Cardiac septum (tissue), 1 donor: ENCODE measurements at regions not wholly inside any gene's neighbourhood (a gene's known extent, or its start where the extent isn't known, plus 50 kb on each side); places are given as distances from the start of the nearest gene placed in this dataset.
"Not testable (repeated sequence)": the region's sequence is repeated elsewhere in the genome, so short reads cannot be mapped to it uniquely, and the experiment has no call there.

ENCODE experiments used
- DNase-seq: peaks from one replicate; pipeline ENCODE4 v3.0.0-alpha.2; 2020; ENCODE audit warnings: low spot score
- intact Hi-C: fragments of 100-400 bp; cut with DNase I; formaldehyde crosslinking; loops from one replicate; pipeline ENCODE4 v1.14.0; 2022
- donor health status: DM: no; HTN: no; CAD: no.

GRCh38 chr6:167742719-167743303 is 83.9 kb upstream of the AFDN start:
- intact Hi-C loops, result no loop called here
- DNase-seq, result peak; percentile 39

GRCh38 chr6:167744681-167745669 is 81.7 kb upstream of the AFDN start:
- intact Hi-C loops, result no loop called here
- peak; percentile 58 for DNase-seq

- intact Hi-C loops, result no loop called here
- peak; percentile 72 for DNase-seq
These were observed 80.9 kb upstream of the AFDN start for GRCh38 chr6:167745670-167746389.

- intact Hi-C loops, result no loop called here
These were observed 80.3 kb upstream of the AFDN start for GRCh38 chr6:167746390-167746907.

GRCh38 chr6:167746975-167747374 is 79.7 kb upstream of the AFDN start:
- intact Hi-C loops, result no loop called here
- no peak for DNase-seq

More at GRCh38 chr6:167746390-167746907, 80.3 kb upstream of the AFDN start:
- no peak for DNase-seq

GRCh38 chr6:167747645-167748044 is 79.1 kb upstream of the AFDN start:
- intact Hi-C loops, result no loop called here
- no peak for DNase-seq

- intact Hi-C loops, result no loop called here
- no peak for DNase-seq
These were observed 78.7 kb upstream of the AFDN start for GRCh38 chr6:167748046-167748445.

- DNase-seq, result no peak
- intact Hi-C loops, result no loop called here
These were observed 78.0 kb upstream of the AFDN start for GRCh38 chr6:167748458-167749379.

- DNase-seq, result peak; percentile 75
- intact Hi-C loops, result no loop called here
These were observed 75.8 kb upstream of the AFDN start for GRCh38 chr6:167750956-167751358.

- DNase-seq, result no peak
- intact Hi-C loops, result no loop called here
These were observed 75.1 kb upstream of the AFDN start for GRCh38 chr6:167751579-167752115.

GRCh38 chr6:167753281-167753680 is 73.4 kb upstream of the AFDN start:
- DNase-seq, intact Hi-C loops: not testable (repeated sequence)

- no peak for DNase-seq
- intact Hi-C loops, result no loop called here
These were observed 72.0 kb upstream of the AFDN start for GRCh38 chr6:167754691-167755090.

GRCh38 chr6:167755461-167755860 is 71.2 kb upstream of the AFDN start:
- intact Hi-C loops, result no loop called here
- DNase-seq, result no peak

- intact Hi-C loops, result no loop called here
- DNase-seq, result no peak
These were observed 70.1 kb upstream of the AFDN start for GRCh38 chr6:167756597-167756996.

GRCh38 chr6:167757249-167757648 is 69.5 kb upstream of the AFDN start:
- no peak for DNase-seq
- intact Hi-C loops, result no loop called here

GRCh38 chr6:167757821-167758220 is 68.9 kb upstream of the AFDN start:
- intact Hi-C loops, result no loop called here
- DNase-seq, result no peak

- intact Hi-C loops, result no loop called here
- DNase-seq, result no peak
These were observed 68.2 kb upstream of the AFDN start for GRCh38 chr6:167758309-167759023.

- intact Hi-C loops, result no loop called here
- DNase-seq, result no peak
These were observed 67.5 kb upstream of the AFDN start for GRCh38 chr6:167759206-167759605.
